ENCODE measurements at regions not wholly inside any gene's neighbourhood (a gene's known extent, or its start where the extent isn't known, plus 50 kb on each side); places are given as distances from the start of the nearest gene placed in this dataset.

DNA sequence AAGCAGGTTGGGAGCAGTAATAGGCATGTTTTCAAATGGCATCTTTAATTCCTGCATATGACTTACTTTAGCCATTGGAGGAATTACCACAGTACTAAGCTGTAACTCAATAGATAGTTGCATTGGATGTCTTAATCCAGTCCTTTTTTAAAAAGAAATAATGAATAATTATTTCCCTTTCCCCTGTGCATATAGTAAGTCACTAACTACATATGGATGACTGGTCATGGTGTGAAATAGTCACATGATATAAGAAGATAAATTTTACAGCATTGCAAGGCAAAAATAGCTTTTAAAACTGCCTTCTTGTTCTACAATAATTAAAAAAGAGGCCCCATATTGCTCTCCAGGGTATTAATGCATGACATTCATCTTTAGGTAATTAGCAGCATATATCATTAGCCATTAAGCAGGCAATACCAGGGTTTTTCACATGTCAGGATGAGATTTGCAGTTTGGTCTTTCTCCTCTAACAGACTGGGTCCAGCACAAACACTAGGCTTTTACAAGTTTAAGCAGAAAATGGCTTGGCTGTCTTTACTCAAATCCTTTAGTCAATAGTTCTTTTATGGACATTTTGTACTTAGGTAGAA lies 606.4 kb upstream of the RORB start:
- TF ChIP-seq, protein P1, sequence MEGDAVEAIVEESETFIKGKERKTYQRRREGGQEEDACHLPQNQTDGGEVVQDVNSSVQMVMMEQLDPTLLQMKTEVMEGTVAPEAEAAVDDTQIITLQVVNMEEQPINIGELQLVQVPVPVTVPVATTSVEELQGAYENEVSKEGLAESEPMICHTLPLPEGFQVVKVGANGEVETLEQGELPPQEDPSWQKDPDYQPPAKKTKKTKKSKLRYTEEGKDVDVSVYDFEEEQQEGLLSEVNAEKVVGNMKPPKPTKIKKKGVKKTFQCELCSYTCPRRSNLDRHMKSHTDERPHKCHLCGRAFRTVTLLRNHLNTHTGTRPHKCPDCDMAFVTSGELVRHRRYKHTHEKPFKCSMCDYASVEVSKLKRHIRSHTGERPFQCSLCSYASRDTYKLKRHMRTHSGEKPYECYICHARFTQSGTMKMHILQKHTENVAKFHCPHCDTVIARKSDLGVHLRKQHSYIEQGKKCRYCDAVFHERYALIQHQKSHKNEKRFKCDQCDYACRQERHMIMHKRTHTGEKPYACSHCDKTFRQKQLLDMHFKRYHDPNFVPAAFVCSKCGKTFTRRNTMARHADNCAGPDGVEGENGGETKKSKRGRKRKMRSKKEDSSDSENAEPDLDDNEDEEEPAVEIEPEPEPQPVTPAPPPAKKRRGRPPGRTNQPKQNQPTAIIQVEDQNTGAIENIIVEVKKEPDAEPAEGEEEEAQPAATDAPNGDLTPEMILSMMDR (IDR thresholded peaks at IDR 0.05; ENCODE audit: borderline replicate concordance, extremely low read depth, low read length, poor library complexity, severe bottlenecking) = no peak
- TF ChIP-seq EZH2 (IDR thresholded peaks at IDR 0.05; ENCODE audit: borderline replicate concordance, low read depth, low read length, severe bottlenecking) = no peak
